GM18868 (cell line): ENCODE measurements at regions not wholly inside any gene's neighbourhood (a gene's known extent, or its start where the extent isn't known, plus 50 kb on each side); places are given as distances from the start of the nearest gene placed in this dataset.
"Not testable (repeated sequence)": the region's sequence is repeated elsewhere in the genome, so short reads cannot be mapped to it uniquely, and the experiment has no call there.

Source experiments
- ATAC-seq: cut with Tn5 transposase; IDR thresholded peaks from one replicate; pipeline ENCODE4 v1.9.1; 2021; ENCODE audit warnings: mild to moderate bottlenecking, moderate library complexity; ENCODE audit not compliant: unreplicated experiment

GRCh38 chr2:2733818-2734217 is 402.7 kb upstream of the MYT1L start:
- ATAC-seq, result no peak

- no peak for ATAC-seq
Observed at GRCh38 chr2:2732331-2733119, 401.4 kb upstream of the MYT1L start.

DNA sequence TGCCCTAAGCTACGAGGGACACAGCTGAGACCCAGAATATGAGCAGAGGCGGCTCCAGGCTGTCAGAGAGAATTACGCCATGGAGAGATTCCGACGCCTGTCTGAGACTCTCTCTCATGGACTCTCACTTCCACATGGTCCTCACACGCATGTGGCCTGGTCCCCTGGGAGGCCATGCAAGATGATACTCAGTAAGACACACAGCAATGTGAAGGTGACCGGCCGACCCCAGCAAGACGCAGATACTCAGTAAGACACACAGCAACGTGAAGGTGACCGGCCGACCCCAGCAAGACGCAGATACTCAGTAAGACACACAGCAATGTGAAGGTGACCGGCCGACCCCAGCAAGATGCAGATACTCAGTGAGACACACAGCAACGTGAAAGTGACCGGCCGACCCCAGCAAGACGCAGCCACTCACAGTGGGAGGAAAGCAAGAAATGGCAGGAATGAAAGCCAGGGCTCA is 400.8 kb upstream of the MYT1L start:
- ATAC-seq, result no peak

- ATAC-seq, result no peak
Observed at GRCh38 chr2:2731101-2731815, 400.2 kb upstream of the MYT1L start.

DNA sequence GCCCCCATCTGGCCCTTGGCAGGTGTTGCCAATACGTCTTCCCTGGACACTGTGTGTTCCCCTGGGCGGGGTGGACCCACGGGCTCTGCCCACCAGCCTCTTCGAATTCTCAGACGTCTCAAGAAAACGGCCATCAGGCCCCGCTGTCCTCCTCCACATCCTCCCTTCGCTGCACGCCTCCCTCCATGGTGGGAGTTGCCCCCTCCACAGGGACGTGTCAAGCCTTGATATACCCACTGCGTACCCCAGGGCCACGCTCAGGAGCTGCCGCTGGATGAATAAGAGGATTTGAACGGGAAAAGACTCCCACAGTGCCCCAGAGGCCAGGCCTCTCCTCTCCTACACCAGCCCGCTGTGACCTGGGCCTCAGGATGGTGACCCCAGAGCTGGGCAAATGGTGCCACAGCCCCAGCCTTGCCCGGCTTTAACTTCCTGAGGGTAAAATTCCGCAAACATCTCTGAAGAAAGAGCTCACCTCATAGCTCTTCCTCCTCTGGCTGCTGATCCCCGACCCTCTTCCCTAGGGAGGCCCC is 399.3 kb upstream of the MYT1L start:
- no peak for ATAC-seq

DNA sequence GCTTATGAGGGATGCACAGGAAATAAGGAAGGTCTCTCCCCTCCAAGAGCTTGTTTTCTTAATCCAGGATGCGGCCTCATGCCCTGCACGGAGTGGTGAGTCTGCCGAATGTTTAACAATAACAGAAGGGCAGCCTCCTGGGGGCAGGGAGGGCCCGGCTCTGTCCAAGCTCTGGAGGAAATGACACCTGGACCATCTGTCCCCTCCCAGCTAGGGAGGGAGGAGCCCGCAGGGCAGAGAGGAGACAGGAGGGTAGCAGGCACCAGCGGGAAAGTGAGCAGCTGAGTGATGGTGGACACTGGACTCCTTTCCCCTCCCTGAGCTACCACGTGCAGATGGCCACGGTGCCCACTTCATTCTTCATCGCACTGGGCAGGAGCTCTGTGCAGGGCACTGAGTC is 398.2 kb upstream of the MYT1L start:
- no peak for ATAC-seq

- no peak for ATAC-seq
Observed at GRCh38 chr2:2728635-2729034, 397.6 kb upstream of the MYT1L start.

DNA sequence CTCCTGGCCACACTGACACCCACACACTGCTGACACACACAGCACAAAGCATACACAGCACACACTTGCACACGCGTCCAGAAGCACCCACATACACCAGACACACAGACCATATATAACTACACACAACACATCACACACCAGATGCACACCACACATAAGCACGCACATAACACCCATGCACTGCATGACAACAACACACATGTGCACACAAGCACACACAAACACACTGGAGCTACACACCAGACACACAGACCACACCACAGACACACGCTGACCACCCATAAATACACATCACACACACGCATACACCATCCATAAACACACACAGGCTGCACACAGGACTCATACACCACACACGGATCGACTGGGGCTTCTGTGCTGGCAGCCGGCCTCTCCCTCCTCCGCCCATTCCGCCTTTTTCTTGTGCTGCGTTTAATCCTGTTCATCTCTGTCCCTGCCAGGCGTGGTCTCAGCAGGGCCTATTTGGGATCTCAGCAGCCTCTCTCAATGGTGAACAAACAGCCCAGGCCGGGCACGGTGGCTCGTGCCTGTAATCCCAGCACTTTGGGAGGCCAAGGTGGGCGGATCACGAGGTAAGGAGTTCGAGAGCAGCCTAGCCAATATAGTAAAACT is 396.9 kb upstream of the MYT1L start:
- no peak for ATAC-seq

DNA sequence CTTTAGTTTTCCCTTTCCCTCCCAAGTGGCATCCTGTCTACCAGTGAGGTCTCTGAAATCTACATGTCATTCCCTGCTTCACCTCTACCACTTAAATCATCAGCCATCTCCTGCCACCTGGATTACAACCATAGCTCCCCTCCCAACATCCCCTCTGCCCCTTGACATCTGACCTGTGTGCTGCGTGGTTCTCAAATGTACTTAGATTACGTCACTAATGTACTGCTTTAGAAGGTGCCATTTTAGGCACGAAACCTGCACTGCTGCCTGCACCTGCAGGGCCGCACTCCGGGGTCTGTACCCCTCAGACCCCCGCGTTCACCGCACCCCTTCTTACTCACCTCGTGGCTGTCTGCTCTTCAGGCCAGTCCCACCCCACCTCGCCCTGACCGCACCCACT is 395.1 kb upstream of the MYT1L start:
- ATAC-seq, result no peak

- no peak for ATAC-seq
Observed at GRCh38 chr2:2723064-2723463, 392.0 kb upstream of the MYT1L start.

DNA sequence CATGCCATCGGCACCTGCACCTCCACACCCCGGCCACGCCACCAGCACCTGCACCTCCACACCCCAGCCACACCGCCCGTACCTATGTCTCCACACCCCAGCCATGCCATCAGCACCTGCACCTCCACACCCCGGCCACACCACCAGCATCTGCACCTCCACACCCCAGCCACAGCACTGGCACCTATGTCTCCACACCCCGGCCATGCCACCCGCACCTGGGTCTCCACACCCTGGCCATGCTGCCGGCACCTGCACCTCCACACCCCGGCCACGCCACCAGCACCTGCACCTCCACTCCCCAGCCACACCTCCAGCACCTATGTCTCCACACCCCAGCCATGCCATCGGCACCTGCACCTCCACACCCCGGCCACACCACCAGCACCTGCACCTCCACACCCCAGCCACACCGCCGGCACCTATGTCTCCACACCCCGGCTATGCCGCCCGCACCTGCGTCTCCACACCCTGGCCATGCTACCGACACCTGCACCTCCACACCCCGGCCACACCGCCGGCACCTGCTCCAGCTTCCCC is 390.3 kb upstream of the MYT1L start:
- ATAC-seq, result no peak

DNA sequence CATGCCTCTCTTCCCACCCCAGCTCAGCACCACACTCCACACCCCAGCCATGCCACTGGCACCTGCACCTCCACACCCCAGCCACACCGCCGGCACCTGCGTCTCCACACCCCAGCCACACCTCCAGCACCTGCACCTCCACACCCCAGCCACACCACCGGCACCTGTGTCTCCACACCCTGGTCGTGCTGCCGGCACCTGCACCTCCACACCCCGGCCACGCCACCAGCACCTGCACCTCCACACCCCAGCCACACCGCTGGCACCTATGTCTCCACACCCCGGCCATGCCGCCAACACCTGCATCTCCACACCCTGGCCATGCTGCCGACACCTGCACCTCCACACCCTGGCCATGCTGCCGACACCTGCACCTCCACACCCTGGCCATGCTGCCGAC is 389.7 kb upstream of the MYT1L start:
- not testable (repeated sequence) for ATAC-seq

DNA sequence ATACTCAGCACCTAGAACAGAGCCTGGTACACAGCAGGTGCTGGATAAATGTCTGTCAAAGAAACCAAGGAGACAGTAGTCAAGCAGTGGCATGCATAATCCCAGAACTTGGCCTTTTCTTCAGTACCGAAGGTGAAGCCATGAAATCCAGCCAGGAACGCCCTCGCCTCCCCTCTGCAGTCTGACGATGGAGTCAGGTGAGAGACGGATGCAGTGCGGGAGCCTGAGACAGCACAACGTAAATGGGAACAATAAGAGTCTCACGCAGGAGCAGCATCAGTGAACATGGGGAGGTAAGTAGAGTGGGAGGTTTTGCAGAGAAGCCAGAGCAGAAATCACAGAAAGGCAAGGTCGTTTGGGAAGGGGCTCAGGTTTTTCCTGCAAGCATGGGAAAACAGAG is 389.3 kb upstream of the MYT1L start:
- ATAC-seq, result no peak

GRCh38 chr2:2719781-2720180 is 388.7 kb upstream of the MYT1L start:
- ATAC-seq, result no peak

GRCh38 chr2:2719015-2719414 is 387.9 kb upstream of the MYT1L start:
- ATAC-seq, result no peak

GRCh38 chr2:2717406-2717805 is 386.3 kb upstream of the MYT1L start:
- ATAC-seq, result no peak

DNA sequence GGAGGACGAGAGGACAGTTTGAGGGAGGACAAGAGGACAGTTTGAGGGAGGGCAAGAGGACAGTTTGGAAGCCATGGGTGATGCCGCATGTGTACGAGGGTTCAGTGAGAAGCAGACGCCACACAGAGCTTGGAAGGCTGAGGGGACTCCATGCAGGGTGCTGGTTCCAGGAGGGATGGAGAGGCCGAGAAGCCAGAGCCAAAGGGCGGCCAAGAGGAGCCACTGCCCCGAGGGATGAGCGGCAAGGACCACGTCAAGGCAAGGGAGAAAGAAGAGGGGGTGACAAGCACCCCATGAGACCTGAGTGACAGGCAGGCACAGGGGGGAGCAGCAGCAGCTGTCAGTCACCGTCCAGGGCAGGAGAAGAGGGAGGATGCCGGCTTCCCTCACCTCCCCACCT is 385.7 kb upstream of the MYT1L start:
- no peak for ATAC-seq

GRCh38 chr2:2715036-2715818 is 384.2 kb upstream of the MYT1L start:
- ATAC-seq, result no peak

DNA sequence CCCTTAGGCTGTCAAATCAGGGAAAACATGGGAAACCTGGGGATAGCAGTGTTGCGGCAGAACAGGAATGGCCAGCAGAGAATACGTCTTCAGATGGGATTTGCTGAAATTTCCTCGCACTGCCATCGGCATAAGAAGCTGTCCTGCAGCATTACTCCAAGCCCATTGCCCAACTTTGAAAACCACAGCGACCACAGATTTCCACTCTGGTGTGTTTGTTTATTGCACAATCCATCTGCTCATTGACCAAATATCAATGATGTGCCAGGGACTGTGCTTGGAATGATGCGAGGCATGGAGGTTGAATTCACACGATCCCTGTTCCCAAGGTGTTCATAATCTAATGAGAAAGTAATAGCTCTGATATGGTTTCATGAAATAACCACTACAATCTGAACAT is 383.3 kb upstream of the MYT1L start:
- ATAC-seq, result no peak

GRCh38 chr2:2709431-2709770 is 378.3 kb upstream of the MYT1L start:
- no peak for ATAC-seq
